IPS-18c (cell line): ENCODE measurements at regions not wholly inside any gene's neighbourhood (a gene's known extent, or its start where the extent isn't known, plus 50 kb on each side); places are given as distances from the start of the nearest gene placed in this dataset.

Experiments
- H3K4me3 ChIP-seq: 2 replicates; pipeline ENCODE4 v1.7.0; 2013; ENCODE audit warnings: low read depth, mild to moderate bottlenecking, low read length, moderate library complexity; ENCODE audit not compliant: insufficient read depth
- H3K9me3 ChIP-seq: one replicate; pipeline ENCODE4 v1.6.1; 2013; ENCODE audit warnings: mild to moderate bottlenecking, low read length, moderate library complexity; ENCODE audit not compliant: control insufficient read depth, insufficient read depth

DNA sequence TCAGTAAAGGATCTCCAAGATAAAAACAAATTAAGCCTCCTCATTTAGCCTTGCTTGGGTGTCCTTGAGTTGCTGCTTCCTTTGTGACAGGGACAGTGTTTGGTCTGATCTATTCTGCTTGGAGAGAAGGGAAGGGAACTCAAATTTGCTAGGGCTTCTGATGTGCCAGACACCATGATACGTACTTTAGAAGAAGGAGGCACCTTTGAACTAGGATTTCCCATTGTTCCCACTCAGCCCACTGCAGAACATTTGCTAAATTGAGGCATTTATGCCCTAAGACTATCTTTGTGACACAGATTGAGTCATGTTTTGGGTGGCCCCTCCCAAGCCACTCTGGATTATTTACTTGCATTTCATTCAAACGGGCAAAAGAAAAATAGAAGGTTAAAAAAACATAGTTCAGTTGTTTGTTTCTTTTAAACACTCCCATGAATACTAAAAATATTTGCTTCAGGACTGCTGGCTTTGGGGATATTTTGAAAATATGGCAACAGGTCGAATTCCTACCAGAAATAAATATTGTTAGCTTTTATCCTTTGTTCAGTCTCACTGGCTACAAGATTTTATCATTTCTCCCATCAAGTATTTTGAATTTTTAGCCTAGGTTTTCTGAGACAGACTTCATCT lies 81.9 kb upstream of the WLS start:
- H3K4me3 ChIP-seq, result no peak overlapping the region
- H3K9me3 ChIP-seq, result no peaks in the 10 kb centered on the region

DNA sequence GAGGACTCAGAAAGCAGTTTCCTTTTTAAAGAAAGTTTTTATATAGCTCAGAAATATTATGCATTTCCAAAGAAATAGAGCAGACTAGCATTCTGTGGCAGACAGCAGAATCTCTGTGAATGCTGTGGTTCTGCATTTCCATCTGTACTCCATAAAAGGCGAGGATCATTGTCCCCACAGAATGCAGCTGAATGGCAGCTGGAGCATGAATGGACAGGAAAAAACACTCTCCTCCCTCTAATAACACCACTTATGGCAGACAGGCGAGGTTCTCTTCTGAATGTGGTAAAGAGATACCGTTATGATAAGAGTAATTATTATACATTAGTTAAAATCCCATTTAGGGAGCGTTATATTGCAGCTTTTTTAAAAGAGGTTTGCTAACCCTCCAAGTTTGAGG lies 81.4 kb upstream of the WLS start:
- Histone ChIP-seq H3K9me3 (no peaks in the 10 kb centered on the region), H3K4me3 (no peak overlapping the region)

- peaks cover 2% of the 10 kb centered on the region for H3K9me3 ChIP-seq
- H3K4me3 ChIP-seq, result no peak overlapping the region
Measured at GRCh38 chr1:68308034-68308433, 75.7 kb upstream of the WLS start.

GRCh38 chr1:68307378-68307787 lies 75.1 kb upstream of the WLS start:
- Histone ChIP-seq H3K4me3 (no peak overlapping the region), H3K9me3 (peaks cover 2% of the 10 kb centered on the region)

DNA sequence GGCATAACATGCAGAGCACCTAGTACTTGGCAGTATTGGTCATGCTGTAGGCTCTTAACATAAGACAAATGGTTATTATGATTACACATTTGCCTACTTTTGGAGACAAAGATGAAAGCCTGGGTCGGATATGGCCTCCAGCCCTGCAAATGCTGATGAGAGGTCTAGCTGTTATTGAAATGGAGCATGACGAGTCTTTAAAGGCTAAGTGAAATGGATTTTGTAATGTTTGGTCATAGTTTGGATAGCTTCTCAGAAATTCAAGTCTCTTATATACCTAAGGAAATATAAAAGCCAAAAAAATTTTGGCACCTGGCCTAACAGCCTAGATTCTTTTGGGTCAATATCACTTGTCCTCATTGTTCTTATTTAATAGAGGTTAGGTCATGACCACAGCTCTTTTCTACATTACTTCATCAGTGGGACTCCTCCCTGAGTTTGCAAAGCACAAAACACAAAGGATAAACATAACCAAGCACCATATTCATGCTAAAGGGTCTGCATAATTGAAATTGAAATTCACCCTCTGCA lies 69.2 kb upstream of the WLS start:
- no peaks in the 10 kb centered on the region for H3K9me3 ChIP-seq
- no peak overlapping the region for H3K4me3 ChIP-seq

DNA sequence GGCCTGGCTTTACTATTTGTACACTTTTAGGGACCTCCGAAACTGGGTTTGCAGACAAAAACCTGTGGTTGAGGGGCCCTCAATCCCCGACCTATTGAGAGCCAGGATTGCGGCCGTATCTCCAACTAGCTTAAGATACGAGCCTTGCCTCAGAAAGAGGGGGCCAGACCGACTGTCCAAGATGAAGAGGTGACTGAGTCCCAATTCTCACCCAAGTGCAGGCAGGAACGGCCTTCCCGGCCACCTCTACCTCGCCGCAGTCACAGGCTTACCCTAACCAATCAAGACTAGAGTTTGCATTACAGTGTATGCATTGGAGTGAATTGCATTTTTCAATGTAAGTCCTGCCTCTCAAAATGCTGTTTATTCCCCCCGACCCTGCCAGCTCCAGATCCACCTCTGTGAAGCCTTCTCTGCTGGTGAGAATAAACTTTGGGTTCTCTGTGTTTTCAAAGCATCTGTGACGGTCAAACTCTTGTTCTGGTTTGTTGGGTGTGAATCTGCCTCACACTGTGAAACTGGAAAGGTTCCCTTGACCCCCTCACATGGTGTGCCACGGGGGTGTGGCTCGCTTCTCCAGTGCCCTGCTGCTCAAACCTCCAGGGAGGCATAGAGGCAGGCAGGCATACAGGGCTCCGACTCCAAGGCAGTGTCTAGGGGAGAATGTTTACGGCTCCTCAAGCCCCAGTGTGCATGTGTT lies 62.2 kb upstream of the WLS start:
- peak overlapping the region; percentile 20 for H3K4me3 ChIP-seq
- no peaks in the 10 kb centered on the region for H3K9me3 ChIP-seq

DNA sequence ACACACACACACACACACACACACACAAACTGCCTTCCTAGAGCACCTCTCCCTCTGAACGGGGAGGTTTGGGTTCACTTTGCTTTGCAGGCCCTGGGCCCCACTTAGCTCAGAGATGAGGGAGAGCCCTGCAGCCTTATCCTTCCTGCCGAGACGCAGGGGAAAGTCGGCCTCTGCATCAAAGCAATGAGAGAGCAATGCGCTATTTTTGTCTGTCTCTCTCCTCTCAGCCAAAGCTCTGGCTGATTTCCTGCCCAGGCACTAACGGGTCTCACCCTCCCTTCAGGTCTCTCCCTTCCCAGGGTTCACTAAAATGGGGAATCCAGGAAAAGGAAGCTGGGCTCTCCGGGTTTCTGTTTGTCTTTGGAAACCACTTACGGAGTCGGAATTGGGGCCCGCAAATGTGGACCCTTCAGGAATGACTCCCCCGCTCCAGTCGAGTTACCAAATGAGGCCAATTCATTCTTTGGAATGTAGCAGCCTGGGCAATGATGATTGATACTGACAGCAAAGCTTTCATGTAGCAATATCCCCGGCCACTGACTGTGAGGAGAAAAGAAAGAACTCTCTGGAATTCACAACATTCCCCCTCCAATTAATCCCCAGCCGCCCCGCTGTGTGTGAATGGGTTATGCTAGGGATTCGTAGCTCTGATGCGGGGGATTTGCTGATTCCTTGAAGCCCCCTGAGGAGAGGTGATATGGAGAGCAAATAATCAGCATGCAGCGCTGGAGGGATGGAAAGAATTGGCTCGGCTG lies 61.5 kb upstream of the WLS start:
- H3K9me3 ChIP-seq, result no peaks in the 10 kb centered on the region
- peak overlapping the region; percentile 20 for H3K4me3 ChIP-seq

DNA sequence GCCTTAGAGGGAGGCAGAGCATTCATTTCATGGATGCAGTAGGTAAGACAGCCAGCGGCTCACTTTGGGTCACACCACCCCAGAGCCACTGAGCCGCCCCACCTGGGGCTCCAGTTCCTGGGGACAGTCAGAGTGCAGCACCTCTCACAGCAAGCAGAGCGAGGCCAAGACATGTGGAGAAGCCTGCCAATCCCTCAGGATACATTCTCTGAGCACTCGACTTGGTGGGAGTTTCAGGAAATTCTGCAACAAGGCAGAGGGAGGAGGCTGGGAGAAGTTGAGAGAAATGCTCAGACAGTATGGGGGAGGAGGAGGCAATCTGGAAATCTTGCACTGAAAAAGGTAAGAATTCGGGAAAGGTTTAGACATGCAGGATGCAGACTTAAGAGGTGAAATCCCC lies 60.8 kb upstream of the WLS start:
- Histone ChIP-seq H3K4me3 (no peak overlapping the region; the same call in 1 of the 2 replicates), H3K9me3 (no peaks in the 10 kb centered on the region)

GRCh38 chr1:68291688-68292384 lies 59.5 kb upstream of the WLS start:
- Histone ChIP-seq H3K4me3 (no peak overlapping the region), H3K9me3 (no peaks in the 10 kb centered on the region)

DNA sequence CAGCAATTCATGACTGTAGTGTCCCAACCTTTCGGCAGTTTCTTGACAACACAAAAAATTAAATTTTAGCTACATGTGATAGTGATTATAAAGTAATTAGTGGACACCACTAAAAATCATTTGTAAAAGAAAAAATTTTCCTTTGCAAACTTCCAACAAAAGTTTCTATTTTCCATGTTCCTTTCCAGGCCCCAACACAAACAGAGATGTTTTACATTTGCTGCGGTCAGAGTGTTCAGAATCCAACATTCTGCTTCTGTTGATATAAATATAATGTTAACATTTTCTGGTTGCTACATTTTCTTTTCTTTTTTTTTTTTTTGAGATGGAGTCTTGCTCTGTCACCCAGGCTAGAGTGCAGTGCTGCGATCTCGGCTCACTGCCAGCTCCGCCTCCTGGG lies 54.9 kb upstream of the WLS start:
- Histone ChIP-seq H3K9me3 (no peaks in the 10 kb centered on the region), H3K4me3 (no peak overlapping the region)

DNA sequence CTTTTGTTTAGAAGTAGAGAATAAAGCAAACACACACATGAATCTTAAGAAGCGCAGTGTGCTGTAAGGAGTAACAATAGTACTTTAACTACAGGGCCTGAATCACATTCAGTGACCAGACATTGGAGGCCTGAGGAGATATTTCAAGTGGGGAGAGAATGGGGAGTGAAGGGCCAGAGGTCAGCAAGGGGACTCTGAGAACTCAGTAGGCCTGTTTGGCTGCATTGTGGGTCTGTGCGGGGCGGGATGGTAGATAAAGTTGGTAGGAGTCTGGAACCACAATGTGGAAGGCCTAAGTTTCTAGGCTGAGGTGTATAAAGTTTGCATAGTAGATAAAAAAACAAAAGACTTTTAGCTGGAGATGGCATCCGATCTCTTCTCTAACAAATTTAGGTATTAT lies 52.7 kb upstream of the WLS start:
- H3K4me3 ChIP-seq, result no peak overlapping the region
- H3K9me3 ChIP-seq, result no peaks in the 10 kb centered on the region

GRCh38 chr1:68281946-68282615 lies 49.8 kb upstream of the WLS start:
- Histone ChIP-seq H3K4me3 (no peak overlapping the region), H3K9me3 (no peaks in the 10 kb centered on the region)
